Fibroblast of villous mesenchyme (primary cell): ENCODE measurements at regions not wholly inside any gene's neighbourhood (a gene's known extent, or its start where the extent isn't known, plus 50 kb on each side); places are given as distances from the start of the nearest gene placed in this dataset.

Experiments
- DNase-seq: peaks from one replicate; pipeline ENCODE4 v3.0.0-alpha.2; 2010; ENCODE audit warnings: low read depth
- H3K4me3 ChIP-seq: 2 replicates; pipeline ENCODE4 v1.5.1; 2011; ENCODE audit warnings: low read depth, mild to moderate bottlenecking, low read length
- TF ChIP-seq, protein P1 (sequence below): IDR thresholded peaks from 2 replicates; pipeline ENCODE4 v1.5.1; 2012; ENCODE audit warnings: low read depth, mild to moderate bottlenecking, low read length; ENCODE audit not compliant: insufficient read depth

- H3K4me3 ChIP-seq: no peak overlapping the region
- TF ChIP-seq, protein P1, sequence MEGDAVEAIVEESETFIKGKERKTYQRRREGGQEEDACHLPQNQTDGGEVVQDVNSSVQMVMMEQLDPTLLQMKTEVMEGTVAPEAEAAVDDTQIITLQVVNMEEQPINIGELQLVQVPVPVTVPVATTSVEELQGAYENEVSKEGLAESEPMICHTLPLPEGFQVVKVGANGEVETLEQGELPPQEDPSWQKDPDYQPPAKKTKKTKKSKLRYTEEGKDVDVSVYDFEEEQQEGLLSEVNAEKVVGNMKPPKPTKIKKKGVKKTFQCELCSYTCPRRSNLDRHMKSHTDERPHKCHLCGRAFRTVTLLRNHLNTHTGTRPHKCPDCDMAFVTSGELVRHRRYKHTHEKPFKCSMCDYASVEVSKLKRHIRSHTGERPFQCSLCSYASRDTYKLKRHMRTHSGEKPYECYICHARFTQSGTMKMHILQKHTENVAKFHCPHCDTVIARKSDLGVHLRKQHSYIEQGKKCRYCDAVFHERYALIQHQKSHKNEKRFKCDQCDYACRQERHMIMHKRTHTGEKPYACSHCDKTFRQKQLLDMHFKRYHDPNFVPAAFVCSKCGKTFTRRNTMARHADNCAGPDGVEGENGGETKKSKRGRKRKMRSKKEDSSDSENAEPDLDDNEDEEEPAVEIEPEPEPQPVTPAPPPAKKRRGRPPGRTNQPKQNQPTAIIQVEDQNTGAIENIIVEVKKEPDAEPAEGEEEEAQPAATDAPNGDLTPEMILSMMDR: no peak
- DNase-seq: no peak
Measured at GRCh38 chr2:120881981-120882788, 146.5 kb downstream of the GLI2 start.

DNA sequence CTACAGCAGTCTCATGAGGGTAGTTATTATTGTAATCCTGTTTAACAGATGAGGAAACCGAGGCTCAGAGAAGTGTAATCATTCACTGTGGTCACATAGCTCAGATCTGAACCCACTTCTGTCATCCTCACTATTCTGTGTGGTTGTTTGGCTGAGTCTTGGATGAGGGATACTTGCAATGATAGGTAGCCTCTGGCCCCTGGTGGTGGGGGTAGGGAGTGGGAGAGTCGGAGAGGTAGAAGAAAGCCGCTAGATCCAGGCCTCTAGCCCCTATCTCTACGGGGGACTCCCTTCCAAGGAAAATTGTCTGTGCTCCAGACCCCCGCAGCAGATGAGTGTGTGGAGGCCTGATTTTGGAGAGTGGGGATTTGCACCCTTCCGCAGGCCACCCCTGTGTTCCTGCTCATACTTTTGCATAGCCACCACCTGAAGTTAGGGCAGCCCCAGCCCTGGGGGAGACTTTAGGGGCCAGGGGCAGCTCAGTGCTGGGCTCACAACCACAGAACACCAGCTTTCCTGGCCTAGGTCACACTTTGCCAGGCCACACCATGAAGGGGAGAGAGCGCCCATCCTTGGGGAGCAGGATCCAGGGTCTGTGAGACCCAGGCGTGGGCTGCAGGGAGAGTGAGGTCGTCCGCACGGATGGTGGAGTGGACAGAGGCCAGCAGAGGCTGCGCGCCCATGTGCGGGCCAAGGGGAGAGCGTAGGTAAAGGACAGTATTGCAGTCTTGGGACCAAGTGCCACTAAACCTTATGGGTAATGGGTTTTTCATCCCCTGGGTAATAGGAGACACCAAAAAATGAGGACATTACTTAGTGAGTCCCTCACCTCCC is 148.2 kb downstream of the GLI2 start:
- no peak for DNase-seq
- no peak overlapping the region for H3K4me3 ChIP-seq
- TF ChIP-seq, protein P1: no peak

GRCh38 chr2:120884472-120885290 is 149.0 kb downstream of the GLI2 start:
- TF ChIP-seq, protein P1: no peak
- no peak overlapping the region for H3K4me3 ChIP-seq
- peak; percentile 48 for DNase-seq

GRCh38 chr2:120885321-120885720 is 149.7 kb downstream of the GLI2 start:
- TF ChIP-seq, protein P1: peak; percentile 29
- DNase-seq: no peak
- no peak overlapping the region for H3K4me3 ChIP-seq

DNA sequence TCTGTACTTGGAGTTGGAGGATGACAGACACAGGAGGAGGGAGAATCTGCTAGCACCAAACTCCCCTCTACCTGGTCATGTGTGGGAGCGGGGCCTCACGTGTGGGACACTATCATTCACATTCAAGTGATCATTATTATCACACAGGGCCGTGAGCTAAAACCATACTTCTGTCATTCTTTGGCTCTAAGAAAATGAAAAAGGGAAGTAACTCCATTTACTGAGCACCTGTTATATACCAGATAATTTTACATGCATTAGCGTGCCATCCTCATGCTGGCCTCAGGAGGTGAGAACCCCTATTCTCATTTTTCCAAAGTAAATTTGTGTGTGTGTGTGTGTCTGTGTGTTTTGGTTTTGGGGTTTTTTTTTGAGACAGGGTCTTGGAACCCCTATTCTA is 150.1 kb downstream of the GLI2 start:
- H3K4me3 ChIP-seq: no peak overlapping the region
- no peak for DNase-seq
- TF ChIP-seq, protein P1: no peak

DNA sequence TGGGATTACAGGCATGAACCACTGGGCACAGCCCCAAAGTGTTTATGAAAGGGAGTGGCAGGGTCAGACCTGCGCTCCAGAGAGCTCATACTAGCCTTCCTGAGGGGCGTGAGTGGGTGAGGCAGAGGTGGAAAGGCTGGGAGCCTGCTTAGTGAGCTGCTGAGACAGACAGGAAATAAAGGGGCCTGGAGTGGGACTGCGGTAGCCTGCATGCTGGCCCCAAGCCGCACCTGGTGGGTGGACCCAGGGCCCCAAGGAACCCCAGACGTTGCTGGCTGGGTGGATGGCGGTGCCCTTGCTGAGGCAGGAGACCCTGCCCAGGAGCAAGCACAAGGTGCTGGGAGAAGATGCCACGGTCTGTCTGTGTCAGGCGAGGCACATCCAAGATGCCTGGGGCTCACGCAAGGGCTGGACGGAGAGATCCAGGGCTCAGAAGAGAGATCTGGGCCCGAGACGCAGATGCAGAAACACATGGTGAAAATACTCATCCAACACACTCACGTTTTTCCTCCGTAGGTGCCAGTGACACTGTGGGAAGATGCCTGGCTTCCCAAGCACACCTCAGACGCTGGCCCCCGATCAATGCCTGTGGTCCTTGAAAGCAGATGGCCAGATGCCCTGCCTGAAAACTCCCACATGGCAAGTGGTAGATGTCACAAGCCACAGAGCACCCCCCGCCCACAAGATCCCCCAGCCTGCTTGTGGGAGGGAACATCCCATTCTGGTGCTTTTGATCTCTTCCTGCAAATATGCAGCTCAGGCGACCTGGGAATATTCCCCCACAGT is 151.1 kb downstream of the GLI2 start:
- no peak for DNase-seq

More for the DNA sequence above, 151.1 kb downstream of the GLI2 start:
- no peak overlapping the region for H3K4me3 ChIP-seq
- TF ChIP-seq, protein P1: no peak
